Tongue (tissue), 1 donor: ENCODE measurements at regions not wholly inside any gene's neighbourhood (a gene's known extent, or its start where the extent isn't known, plus 50 kb on each side); places are given as distances from the start of the nearest gene placed in this dataset.
"Not testable (repeated sequence)": the region's sequence is repeated elsewhere in the genome, so short reads cannot be mapped to it uniquely, and the experiment has no call there.

ENCODE experiments used
- DNase-seq: peaks from one replicate; pipeline ENCODE4 v3.0.0-alpha.2; 2015

DNA sequence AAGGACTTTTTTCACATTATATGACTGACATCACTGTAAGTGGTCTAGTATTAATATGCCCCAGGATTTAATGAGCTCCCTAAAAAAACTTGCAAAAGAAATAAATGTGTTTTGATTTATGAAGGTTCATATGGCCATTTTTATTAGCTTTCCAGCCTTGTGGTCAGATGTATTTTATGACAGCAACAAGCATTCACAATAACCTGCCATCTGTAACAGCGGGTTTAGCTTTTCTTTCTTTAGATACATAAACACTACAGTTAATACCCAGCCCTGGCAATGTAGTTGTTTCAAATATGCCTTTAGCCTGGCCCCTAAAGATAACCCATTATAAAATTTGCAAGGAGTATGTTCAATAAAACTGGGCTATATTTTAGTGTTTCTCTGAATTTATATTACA lies 1063.8 kb downstream of the SOCS6 start:
- DNase-seq, result no peak

DNA sequence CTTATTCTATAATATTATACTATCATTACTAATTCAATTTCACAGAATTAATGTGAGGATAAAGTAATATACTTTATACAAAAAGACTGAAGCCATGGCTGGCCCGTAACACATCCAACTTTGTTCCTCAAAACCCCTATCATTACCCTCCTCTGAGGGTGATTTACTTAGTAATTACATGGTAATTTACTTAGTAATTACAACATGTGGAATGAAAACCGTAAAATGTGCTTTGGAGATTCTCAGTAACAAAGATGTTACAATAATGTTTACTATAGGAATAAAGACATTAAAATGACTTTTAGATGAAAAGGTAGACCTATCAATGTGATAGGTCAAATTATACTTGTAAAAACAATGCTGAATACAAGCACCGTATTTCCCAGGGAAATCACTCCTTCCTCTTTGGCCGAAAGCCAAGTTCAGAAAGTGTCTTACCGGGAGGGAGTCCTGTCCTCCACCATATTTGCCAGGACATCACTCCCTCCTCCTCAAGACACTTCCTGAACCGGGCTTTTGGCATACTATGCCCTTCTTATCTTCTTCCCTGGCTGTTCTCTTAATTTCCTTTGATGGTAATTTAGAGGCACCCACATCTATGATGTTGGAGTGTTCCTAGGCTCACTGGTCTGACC lies 1047.8 kb downstream of the SOCS6 start:
- DNase-seq, result no peak

GRCh38 chr18:71329563-71329962 lies 1040.7 kb downstream of the SOCS6 start:
- no peak for DNase-seq

DNA sequence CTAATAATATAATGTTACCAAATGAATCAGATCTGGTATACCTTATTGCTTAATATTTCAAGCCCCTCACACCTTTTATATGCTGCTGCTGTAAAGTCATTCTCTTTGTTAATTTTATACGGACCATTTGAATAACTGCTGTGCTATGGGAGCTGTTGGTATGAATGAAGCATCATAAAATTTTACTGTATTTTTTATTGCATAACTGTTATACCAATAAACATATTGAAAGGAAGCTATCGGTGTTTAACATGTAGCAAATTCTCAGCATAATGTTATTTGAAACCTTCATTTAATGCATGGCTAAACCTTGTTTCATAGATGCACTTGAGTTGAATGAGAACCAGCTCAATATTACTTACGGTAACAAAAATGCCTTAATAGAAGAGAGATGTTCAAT lies 1040.3 kb downstream of the SOCS6 start:
- no peak for DNase-seq

GRCh38 chr18:71327850-71328249 lies 1039.0 kb downstream of the SOCS6 start:
- peak; percentile 2 for DNase-seq

- DNase-seq, result no peak
These were observed 1038.6 kb downstream of the SOCS6 start for GRCh38 chr18:71327441-71327840.

DNA sequence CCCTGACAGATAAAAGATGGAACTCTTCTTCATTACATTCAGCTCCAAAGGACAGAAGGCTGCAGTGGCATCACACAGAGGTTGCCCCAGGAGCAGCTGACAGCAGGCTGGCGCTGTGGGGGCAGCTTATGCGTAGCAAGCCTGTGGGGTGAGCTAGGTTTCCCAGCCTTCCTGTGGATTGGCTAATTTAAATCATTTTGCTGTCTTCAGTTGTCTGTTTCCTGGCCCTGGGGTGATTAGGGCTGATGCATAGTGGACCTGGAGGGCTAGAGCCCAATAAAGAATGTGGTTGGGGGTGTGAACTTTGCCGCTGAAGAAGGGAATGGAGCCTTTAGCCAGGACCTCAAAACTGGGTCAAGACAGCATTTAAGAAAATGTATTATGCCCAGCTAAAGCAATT lies 1038.0 kb downstream of the SOCS6 start:
- DNase-seq, result no peak

GRCh38 chr18:71324356-71324755 lies 1035.5 kb downstream of the SOCS6 start:
- no peak for DNase-seq

- DNase-seq, result no peak
These were observed 1033.4 kb downstream of the SOCS6 start for GRCh38 chr18:71322201-71322600.

DNA sequence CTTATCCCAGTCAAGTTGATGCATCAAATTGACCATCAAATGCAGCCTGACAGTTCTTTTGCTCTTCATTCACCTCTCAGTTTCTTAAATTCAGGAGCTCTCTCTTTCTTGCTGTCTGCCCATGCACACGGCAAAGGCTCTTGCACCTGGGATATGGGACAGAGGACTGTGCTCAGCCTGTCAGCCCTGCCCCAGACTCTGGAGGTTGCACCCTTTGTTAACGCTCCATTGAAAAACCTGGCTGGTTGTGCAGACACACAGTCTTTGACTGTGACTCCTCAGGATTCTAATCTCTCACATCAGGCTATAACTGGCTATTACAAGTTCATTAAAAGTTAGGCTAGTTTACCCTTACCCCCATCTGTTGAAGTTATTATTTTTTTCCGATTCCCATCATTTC lies 1032.5 kb downstream of the SOCS6 start:
- DNase-seq, result no peak

DNA sequence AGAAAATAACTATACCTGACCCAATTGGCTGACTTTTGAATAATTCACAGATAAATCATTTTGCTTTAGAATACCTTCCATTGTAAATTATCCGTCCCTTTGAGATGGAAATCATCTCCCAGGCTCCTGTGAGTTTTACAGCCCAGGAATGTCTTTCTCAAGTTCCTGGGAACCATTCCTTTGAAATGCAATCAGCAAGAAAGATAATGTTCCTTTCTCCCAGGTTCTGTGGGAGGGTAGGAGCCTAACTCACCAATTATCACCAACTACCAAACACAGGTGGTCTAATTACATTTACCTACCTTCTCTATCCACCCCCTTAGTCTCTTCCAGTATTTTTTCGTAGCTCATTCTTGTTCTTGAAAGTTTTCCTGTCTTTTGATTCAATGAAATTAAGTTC lies 1016.0 kb downstream of the SOCS6 start:
- no peak for DNase-seq

DNA sequence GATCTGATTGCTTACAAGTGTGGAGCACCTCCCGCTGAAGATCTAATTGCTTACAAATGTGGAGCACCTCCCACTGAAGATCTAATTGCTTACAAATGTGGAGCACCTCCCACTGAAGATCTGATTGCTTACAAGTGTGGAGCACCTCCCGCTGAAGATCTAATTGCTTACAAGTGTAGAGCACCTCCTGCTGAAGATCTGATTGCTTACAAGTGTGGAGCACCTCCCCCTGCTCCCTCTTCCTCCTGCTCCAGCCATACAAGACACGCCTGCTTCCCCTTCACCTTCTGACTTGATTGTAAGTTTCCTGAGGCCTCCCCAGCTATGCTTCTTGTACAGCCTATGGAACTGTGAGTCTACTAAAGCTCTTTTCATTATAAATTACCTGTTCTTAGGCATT lies 1014.9 kb downstream of the SOCS6 start:
- not testable (repeated sequence) for DNase-seq

DNA sequence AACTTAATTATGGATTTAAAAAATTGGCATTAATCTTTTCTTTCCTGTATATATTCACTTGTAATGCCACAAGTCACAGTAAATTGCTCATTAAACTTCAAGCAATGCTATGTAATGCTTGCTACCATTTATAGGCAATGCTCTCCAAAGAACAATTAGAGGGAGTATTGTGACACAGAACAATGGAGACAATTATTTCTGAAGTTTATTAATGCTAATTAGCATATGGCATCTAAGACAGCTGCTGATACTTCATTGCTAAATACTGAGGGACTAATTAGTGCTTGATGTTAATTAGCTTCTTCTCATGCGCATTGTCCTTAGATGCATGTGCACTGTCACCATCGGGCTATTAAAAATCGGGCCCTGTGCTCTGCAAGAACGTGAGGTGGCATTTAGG lies 1012.8 kb downstream of the SOCS6 start:
- DNase-seq, result no peak

DNA sequence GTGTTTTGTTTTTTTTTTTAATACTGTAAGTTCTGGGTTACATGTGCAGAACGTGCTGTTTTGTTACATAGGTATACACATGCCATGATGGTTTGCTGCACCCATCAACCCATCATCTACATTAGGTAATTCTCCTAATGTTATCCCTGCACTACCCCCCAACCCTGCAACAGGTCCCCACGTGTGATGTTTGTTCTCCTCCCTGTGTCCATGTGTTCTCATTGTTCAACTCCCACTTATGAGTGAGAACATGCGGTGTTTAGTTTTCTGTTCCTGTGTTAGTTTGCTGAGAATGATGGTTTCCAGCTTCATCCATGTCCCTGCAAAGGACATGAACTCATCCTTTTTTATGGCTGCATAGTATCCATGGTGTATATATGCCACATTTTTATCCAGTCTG lies 1005.4 kb downstream of the SOCS6 start:
- not testable (repeated sequence) for DNase-seq

DNA sequence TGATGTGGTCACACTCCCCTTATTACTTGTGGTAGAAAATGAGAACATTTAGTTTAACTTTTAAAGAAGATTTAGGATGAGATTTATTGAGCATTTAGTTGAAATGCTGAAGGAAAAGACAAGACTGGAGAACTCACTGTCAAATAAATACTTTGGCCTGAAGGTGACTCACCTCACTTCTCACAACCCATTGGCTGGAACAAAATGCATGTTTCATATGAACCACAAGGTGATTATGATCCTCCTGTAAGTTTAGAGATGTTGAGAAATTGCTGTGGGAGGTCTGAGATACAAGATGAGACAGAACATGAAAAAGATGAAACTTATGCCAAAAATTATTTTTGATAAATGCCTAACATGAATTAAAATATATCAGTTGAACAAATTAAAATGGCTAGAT lies 1004.5 kb downstream of the SOCS6 start:
- no peak for DNase-seq

DNA sequence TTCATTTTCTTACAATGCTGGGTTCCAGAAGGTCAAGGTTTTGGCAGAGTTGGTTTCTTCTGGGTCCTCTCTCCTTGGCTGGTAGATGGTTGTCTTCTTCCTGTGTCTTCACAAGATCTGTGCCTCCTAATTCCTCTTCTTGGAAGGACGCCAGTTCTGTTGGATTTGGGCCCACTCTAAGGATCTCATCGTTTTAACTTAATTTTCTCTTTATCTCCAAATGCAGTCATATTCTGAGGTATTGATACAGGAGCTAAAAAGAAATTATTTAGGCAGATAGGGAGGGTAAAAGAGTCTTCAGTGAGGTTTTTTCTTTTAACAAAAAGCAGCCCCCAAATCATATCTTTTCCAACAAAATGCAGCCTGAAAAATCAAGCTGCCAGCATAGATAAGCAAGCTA lies 998.4 kb downstream of the SOCS6 start:
- DNase-seq, result peak; percentile 0

GRCh38 chr18:71252351-71252865 lies 963.6 kb downstream of the SOCS6 start:
- DNase-seq, result no peak

- no peak for DNase-seq
These were observed 961.3 kb downstream of the SOCS6 start for GRCh38 chr18:71250191-71250590.

DNA sequence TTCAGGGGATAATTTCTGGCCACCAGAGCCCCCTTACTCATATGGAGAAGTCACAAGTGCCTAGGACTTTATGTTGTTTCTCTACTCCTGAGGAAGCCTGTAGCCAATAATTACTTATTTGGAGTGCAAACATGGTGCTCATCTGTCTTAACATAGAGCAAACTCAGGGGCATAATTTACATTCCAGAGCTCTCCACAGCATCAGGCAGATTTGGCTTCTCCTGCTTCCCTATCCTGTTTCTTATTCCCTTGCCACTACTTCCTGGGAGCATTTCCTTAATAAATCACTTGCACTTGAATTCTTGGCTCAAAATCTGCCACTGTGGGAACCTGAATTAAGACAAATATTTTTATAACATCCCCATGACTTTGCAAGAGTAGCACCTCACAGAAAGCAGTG lies 960.9 kb downstream of the SOCS6 start:
- no peak for DNase-seq

GRCh38 chr18:71242981-71243380 lies 954.1 kb downstream of the SOCS6 start:
- DNase-seq, result peak; percentile 7

- no peak for DNase-seq
These were observed 950.3 kb downstream of the SOCS6 start for GRCh38 chr18:71238974-71239624.

- DNase-seq, result no peak
These were observed 948.8 kb downstream of the SOCS6 start for GRCh38 chr18:71237641-71238040.

GRCh38 chr18:71233177-71233576 lies 944.3 kb downstream of the SOCS6 start:
- DNase-seq, result no peak

GRCh38 chr18:71223486-71223885 lies 934.6 kb downstream of the SOCS6 start:
- no peak for DNase-seq
